CD4-positive, CD25-positive, alpha-beta regulatory T cell (primary cell): ENCODE measurements at regions not wholly inside any gene's neighbourhood (a gene's known extent, or its start where the extent isn't known, plus 50 kb on each side); places are given as distances from the start of the nearest gene placed in this dataset.
A peak's percentile ranks its signal among the peaks of the same experiment; 100 is the strongest.

ENCODE experiments used
- ATAC-seq, 2 donors: fragments of 150-1000 bp; cut with Tn5 transposase; one replicate each; pipeline ENCODE4 v1.10.0; 2021; ENCODE audit warnings: low read depth in 2 of 2, moderate number of reproducible peaks in 2 of 2, moderate library complexity in 1 of 2
- DNase-seq, 3 donors: peaks; one replicate each; pipeline versions ENCODE4 v3.0.0 to v3.0.0-alpha.2; 2012 to 2022; ENCODE audit warnings: mixed read lengths in 1 of 3
- H3K27ac ChIP-seq: one replicate; pipeline ENCODE4 v1.7.0; 2013; ENCODE audit warnings: mild to moderate bottlenecking, low read length; ENCODE audit not compliant: insufficient read depth, poor library complexity, severe bottlenecking
- H3K27me3 ChIP-seq: one replicate; pipeline ENCODE4 v1.7.0; 2013; ENCODE audit warnings: low read length; ENCODE audit not compliant: control insufficient read depth, insufficient read depth
- H3K36me3 ChIP-seq: one replicate; pipeline ENCODE4 v1.7.0; 2013; ENCODE audit warnings: mild to moderate bottlenecking, low read length, moderate library complexity; ENCODE audit not compliant: control insufficient read depth, insufficient read depth
- H3K4me1 ChIP-seq: 2 replicates; pipeline ENCODE4 v1.7.0; 2013; ENCODE audit warnings: mild to moderate bottlenecking, low read length; ENCODE audit not compliant: insufficient read depth, control insufficient read depth, poor library complexity, severe bottlenecking
- H3K4me3 ChIP-seq: one replicate; pipeline ENCODE4 v1.7.0; 2013; ENCODE audit warnings: low read depth, mild to moderate bottlenecking, low read length, moderate library complexity
- H3K9me3 ChIP-seq, 2 experiments: 1 replicate in 1 of 2; 2 replicates in 1 of 2; pipeline ENCODE4 v1.7.0; 2013; ENCODE audit warnings: low read length in 2 of 2, mild to moderate bottlenecking in 1 of 2, moderate library complexity in 1 of 2; ENCODE audit not compliant: control insufficient read depth in 2 of 2
- H3K27ac Mint-ChIP-seq, 3 donors: one replicate each; pipeline ENCODE4 v1.8.0; 2020 to 2022; ENCODE audit warnings: mild to moderate bottlenecking in 3 of 3, mixed read lengths in 3 of 3, moderate library complexity in 2 of 3
- H3K27me3 Mint-ChIP-seq: one replicate; pipeline ENCODE4 v1.8.0; 2022; ENCODE audit warnings: mild to moderate bottlenecking, mixed read lengths
- H3K36me3 Mint-ChIP-seq: one replicate; pipeline ENCODE4 v1.8.0; 2020; ENCODE audit warnings: mixed read lengths
- H3K4me1 Mint-ChIP-seq, 4 donors: one replicate each; pipeline ENCODE4 v1.8.0; 2020 to 2022; ENCODE audit warnings: mixed read lengths in 4 of 4, mild to moderate bottlenecking in 1 of 4
- H3K4me3 Mint-ChIP-seq, 4 donors: one replicate each; pipeline ENCODE4 v1.8.0; 2020 to 2022; ENCODE audit warnings: mild to moderate bottlenecking in 4 of 4, mixed read lengths in 4 of 4, moderate library complexity in 3 of 4
- H3K9me3 Mint-ChIP-seq, 7 donors: one replicate each; pipeline ENCODE4 v1.8.0; 2020 to 2022; ENCODE audit warnings: mixed read lengths in 7 of 7, mild to moderate bottlenecking in 3 of 7, moderate library complexity in 2 of 7

DNA sequence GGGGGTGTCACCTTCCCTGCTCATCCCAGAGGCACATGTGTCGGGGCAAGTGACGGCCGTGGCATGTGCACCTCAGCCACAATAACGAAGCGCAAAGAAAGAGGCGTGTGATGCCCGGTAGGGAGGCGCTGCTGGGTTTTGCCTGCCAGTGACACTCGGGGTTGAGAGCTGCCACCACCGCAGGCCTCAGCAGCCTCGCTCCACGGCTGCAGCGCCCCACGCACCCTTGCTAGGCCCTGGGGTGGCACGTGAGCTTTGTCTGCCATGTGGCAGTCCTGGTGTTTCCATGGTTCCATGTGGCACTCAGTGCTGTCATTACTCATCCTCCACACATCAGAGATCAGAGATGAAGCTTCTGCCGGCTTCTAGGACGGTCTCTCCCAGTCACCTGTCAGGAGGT lies 136.0 kb upstream of the AGAP1 start:
- Histone ChIP-seq H3K4me3 (no peak overlapping the region), H3K4me1 (no peaks in the 10 kb centered on the region), H3K36me3 (no peaks in the 10 kb centered on the region), H3K27ac (no peak overlapping the region), H3K9me3 (no peaks in the 10 kb centered on the region), H3K27me3 (no peaks in the 10 kb centered on the region)
- Mint-ChIP-seq H3K36me3 (no peaks in the 10 kb centered on the region), H3K4me3 (no peak overlapping the region), H3K9me3 (peaks cover 0 to 2% (median 0%) of the 10 kb centered on the region in 7 donors), H3K27ac (no peak overlapping the region), H3K4me1 (no peaks in the 10 kb centered on the region), H3K27me3 (peaks cover 9% of the 10 kb centered on the region)
- no peak for DNase-seq
- ATAC-seq = no peak

DNA sequence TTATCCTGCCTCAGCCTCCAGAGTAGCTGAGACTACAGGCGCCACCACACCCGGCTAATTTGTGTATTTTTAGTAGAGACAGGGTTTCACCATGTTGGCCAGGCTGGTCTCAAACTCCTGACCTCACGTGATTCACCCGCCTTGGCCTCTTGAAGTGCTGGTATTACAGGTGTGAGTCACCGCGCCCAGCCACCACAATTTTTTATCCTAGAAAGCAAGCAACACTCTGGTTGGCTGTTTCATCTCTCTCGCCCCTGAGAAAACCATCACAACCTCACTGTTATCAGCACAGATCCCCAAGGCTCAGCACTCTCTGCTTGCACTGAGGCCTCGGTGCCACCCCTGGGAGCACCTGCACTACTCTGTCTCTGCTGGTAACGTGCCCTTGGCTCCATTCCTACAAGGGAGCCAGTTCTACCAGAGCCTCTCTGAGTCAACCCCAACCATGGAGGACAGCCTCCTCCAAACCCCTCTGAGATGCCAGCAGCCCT lies 134.8 kb upstream of the AGAP1 start:
- ATAC-seq (no peak), DNase-seq (no peak)
- no peak overlapping the region for H3K4me3 ChIP-seq
- H3K4me1 ChIP-seq = no peaks in the 10 kb centered on the region
- no peaks in the 10 kb centered on the region for H3K36me3 ChIP-seq
- H3K36me3 Mint-ChIP-seq = no peaks in the 10 kb centered on the region
- no peak overlapping the region for H3K4me3 Mint-ChIP-seq
- peaks cover 8% of the 10 kb centered on the region for H3K27me3 Mint-ChIP-seq
- H3K27ac ChIP-seq = no peak overlapping the region
- H3K4me1 Mint-ChIP-seq = no peaks in the 10 kb centered on the region
- no peaks in the 10 kb centered on the region for H3K27me3 ChIP-seq
- H3K9me3 ChIP-seq = no peaks in the 10 kb centered on the region
- H3K27ac Mint-ChIP-seq = peak overlapping the region in 1 of 3 donors; percentile 20
- H3K9me3 Mint-ChIP-seq = peaks cover 0 to 4% (median 0%) of the 10 kb centered on the region in 7 donors

DNA sequence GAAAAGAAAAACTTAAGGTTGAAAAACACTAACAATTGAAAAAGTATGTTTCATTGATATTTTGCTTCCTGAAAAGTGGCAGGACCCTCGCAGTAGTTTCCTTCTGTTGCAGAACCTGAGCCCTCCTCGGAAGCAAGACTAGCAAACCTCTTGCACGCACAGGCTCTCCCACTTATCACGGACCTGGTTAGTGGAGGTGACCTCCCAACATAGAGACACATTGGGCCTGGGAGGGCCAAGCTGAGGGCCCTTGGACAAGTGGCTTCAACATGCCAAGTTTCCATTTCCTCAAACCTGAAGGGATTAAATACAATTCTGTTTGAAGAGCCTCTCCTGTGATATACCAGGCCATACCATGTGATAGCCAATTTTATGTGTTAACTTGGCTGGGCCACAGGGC lies 133.4 kb upstream of the AGAP1 start:
- Mint-ChIP-seq H3K36me3 (no peaks in the 10 kb centered on the region), H3K27me3 (peaks cover 8% of the 10 kb centered on the region), H3K4me1 (no peaks in the 10 kb centered on the region), H3K27ac (no peak overlapping the region), H3K4me3 (no peak overlapping the region), H3K9me3 (peaks cover 0 to 4% (median 0%) of the 10 kb centered on the region in 7 donors)
- ATAC-seq (no peak), DNase-seq (no peak)
- H3K36me3 ChIP-seq = no peaks in the 10 kb centered on the region
- no peak overlapping the region for H3K4me3 ChIP-seq
- no peak overlapping the region for H3K27ac ChIP-seq
- H3K4me1 ChIP-seq = no peaks in the 10 kb centered on the region
- no peaks in the 10 kb centered on the region for H3K9me3 ChIP-seq
- H3K27me3 ChIP-seq = no peaks in the 10 kb centered on the region

DNA sequence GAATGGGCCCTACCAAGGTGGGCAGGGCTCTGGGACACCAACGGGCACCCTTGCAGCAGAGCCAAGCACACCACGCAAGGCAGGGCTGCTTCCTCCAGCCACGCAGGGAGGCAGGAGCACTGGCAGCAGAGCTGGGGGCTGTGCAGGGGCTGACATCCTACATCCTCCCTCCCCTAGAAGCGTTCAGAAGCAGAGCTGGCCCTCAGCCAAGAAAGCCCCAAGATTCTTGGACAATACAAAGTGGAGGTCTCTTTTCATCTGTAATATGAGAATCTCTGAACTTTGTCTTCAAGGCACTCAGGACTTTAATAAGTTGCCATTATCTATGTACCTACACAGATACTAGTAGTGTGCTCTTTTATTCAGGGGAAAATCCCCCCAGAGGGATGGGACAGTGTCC lies 128.1 kb upstream of the AGAP1 start:
- H3K27me3 Mint-ChIP-seq = peaks cover 4% of the 10 kb centered on the region

DNA sequence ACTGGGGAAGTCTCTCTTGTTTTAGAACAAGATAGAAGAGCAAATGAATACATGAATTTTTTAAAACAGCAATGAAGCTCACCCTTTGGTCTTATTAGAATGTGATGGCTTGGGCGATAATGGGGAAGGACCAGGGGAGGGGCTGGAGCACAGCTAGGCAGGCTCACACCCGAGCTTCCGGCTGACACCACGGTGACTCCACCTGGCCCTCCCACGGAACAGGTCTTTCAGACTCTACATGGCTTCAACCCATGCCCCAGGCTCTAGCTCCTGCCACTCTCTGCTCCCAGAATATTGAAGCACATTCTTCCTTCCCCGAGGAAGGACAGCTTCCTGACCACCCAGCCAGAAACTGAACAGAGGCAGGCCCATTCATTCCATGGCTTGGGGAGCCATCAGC lies 127.5 kb upstream of the AGAP1 start:
- no peak overlapping the region for H3K27ac ChIP-seq
- Mint-ChIP-seq H3K36me3 (no peaks in the 10 kb centered on the region), H3K4me3 (no peak overlapping the region), H3K9me3 (peaks cover 0 to 5% (median 0%) of the 10 kb centered on the region in 7 donors), H3K4me1 (no peaks in the 10 kb centered on the region), H3K27ac (no peak overlapping the region), H3K27me3 (peaks cover 4% of the 10 kb centered on the region)
- no peaks in the 10 kb centered on the region for H3K36me3 ChIP-seq
- no peak overlapping the region for H3K4me3 ChIP-seq
- ATAC-seq (no peak), DNase-seq (no peak)
- H3K4me1 ChIP-seq = no peaks in the 10 kb centered on the region
- H3K27me3 ChIP-seq = no peaks in the 10 kb centered on the region
- no peaks in the 10 kb centered on the region for H3K9me3 ChIP-seq

More for the DNA sequence above, 128.1 kb upstream of the AGAP1 start:
- Mint-ChIP-seq H3K36me3 (no peaks in the 10 kb centered on the region), H3K4me3 (no peak overlapping the region), H3K4me1 (no peaks in the 10 kb centered on the region), H3K9me3 (peaks cover 0 to 5% (median 0%) of the 10 kb centered on the region in 7 donors), H3K27ac (no peak overlapping the region)
- DNase-seq (no peak), ATAC-seq (no peak)
- Histone ChIP-seq H3K4me1 (no peaks in the 10 kb centered on the region), H3K27ac (no peak overlapping the region), H3K4me3 (no peak overlapping the region), H3K36me3 (no peaks in the 10 kb centered on the region), H3K27me3 (no peaks in the 10 kb centered on the region), H3K9me3 (no peaks in the 10 kb centered on the region)

DNA sequence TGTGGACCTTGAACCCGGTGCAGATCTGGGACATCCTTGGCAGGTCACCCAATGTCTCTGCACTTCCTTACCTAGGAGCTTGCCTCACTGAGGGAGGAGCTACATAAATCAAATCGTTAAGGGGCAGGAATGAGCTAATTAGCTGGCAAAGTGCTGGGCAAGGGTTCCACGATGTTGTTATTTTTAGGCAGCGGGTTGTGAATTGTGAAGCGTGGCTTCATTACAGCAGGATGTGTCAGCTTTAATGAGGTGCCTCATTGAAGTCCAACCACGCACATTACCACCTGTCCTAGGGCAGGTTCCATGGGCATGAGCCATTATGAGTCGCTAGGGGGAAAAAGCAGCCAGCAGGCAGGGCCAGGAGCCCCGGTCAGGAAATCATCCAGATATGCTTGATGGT lies 127.0 kb upstream of the AGAP1 start:
- Mint-ChIP-seq H3K36me3 (no peaks in the 10 kb centered on the region), H3K9me3 (peaks cover 0 to 5% (median 0%) of the 10 kb centered on the region in 7 donors), H3K27me3 (peaks cover 4% of the 10 kb centered on the region), H3K27ac (no peak overlapping the region), H3K4me1 (no peaks in the 10 kb centered on the region), H3K4me3 (no peak overlapping the region)
- DNase-seq (no peak), ATAC-seq (no peak)
- Histone ChIP-seq H3K36me3 (no peaks in the 10 kb centered on the region), H3K4me3 (no peak overlapping the region), H3K9me3 (no peaks in the 10 kb centered on the region), H3K4me1 (no peaks in the 10 kb centered on the region), H3K27ac (no peak overlapping the region), H3K27me3 (no peaks in the 10 kb centered on the region)

DNA sequence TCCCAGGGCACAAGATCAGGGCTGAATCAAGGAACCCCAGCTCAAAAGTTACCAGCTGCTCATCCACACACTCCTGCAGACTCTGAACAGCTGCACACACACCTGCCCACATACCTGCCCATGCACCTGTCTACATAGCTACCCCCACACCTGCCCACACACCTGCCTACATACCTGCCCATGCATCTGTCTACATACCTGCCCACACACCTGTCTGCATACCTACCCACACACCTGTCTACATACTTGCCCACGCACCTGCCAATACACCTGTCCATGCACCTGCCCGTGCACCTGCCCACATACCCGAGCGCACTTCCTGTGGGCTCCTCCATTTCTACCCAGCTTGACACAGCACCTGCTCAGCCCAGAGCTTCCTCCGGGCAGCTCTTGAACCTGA lies 122.8 kb upstream of the AGAP1 start:
- H3K36me3 ChIP-seq = no peaks in the 10 kb centered on the region
- H3K4me3 Mint-ChIP-seq = no peak overlapping the region

DNA sequence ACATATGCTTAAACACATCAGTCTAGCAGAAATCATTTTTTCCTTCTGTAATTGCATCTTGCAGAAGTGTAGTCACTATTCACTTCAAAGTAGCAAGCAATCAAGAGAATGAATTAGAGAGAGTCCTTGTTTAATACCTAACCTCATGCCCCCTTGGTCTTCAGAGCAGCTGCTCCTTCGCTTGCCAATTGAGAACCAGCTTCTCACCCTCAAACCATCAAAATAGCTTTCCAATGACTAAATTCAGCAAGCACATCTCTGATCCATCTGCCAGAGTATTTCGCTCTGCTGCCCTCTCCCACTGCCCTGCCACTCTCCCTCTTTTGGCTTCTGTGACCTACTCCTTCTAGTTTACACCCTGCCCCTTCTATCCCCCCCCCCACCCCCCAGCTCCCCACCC lies 120.7 kb upstream of the AGAP1 start:
- Mint-ChIP-seq H3K27ac (no peak overlapping the region), H3K36me3 (no peaks in the 10 kb centered on the region), H3K4me3 (no peak overlapping the region), H3K27me3 (peaks cover 4% of the 10 kb centered on the region), H3K9me3 (peaks cover 0 to 3% (median 0%) of the 10 kb centered on the region in 7 donors), H3K4me1 (no peaks in the 10 kb centered on the region)
- Histone ChIP-seq H3K9me3 (no peaks in the 10 kb centered on the region), H3K4me1 (no peaks in the 10 kb centered on the region), H3K4me3 (no peak overlapping the region), H3K36me3 (no peaks in the 10 kb centered on the region), H3K27me3 (no peaks in the 10 kb centered on the region), H3K27ac (no peak overlapping the region)
- no peak for ATAC-seq
- DNase-seq = no peak

More for the DNA sequence above, 122.8 kb upstream of the AGAP1 start:
- H3K27me3 ChIP-seq = no peaks in the 10 kb centered on the region
- DNase-seq (no peak), ATAC-seq (no peak)
- H3K4me1 ChIP-seq = no peaks in the 10 kb centered on the region
- no peak overlapping the region for H3K4me3 ChIP-seq
- Mint-ChIP-seq H3K27ac (no peak overlapping the region), H3K9me3 (peaks cover 0 to 5% (median 0%) of the 10 kb centered on the region in 7 donors), H3K4me1 (no peaks in the 10 kb centered on the region), H3K36me3 (no peaks in the 10 kb centered on the region), H3K27me3 (no peaks in the 10 kb centered on the region)
- no peaks in the 10 kb centered on the region for H3K9me3 ChIP-seq
- H3K27ac ChIP-seq = no peak overlapping the region
